Trophoblast cell (in vitro differentiated cells and primary cell): ENCODE measurements at regions not wholly inside any gene's neighbourhood (a gene's known extent, or its start where the extent isn't known, plus 50 kb on each side); places are given as distances from the start of the nearest gene placed in this dataset.
"Not testable (repeated sequence)": the region's sequence is repeated elsewhere in the genome, so short reads cannot be mapped to it uniquely, and the experiment has no call there.

Experiments used
- DNase-seq, 2 donors: peaks; one replicate each; pipeline ENCODE4 v3.0.0-alpha.2; 2016
- H2AFZ ChIP-seq: 2 replicates; pipeline ENCODE4 v1.6.1; 2013; ENCODE audit warnings: low read length, moderate library complexity, mild to moderate bottlenecking; ENCODE audit not compliant: insufficient read depth, poor library complexity
- H2AK5ac ChIP-seq: 2 replicates; pipeline ENCODE4 v1.6.1; 2013; ENCODE audit warnings: mild to moderate bottlenecking, low read length
- H2BK120ac ChIP-seq: 2 replicates; pipeline ENCODE4 v1.6.1; 2013; ENCODE audit warnings: low read length, mild to moderate bottlenecking, moderate library complexity; ENCODE audit not compliant: insufficient read depth, poor library complexity
- H2BK12ac ChIP-seq: 2 replicates; pipeline ENCODE4 v1.6.1; 2013; ENCODE audit warnings: mild to moderate bottlenecking, low read length, moderate library complexity
- H2BK5ac ChIP-seq: 2 replicates; pipeline ENCODE4 v1.6.1; 2013; ENCODE audit warnings: low read length, low read depth, moderate library complexity, mild to moderate bottlenecking; ENCODE audit not compliant: poor library complexity
- H3K14ac ChIP-seq: 2 replicates; pipeline ENCODE4 v1.6.1; 2013; ENCODE audit warnings: mild to moderate bottlenecking, low read length
- H3K18ac ChIP-seq: 2 replicates; pipeline ENCODE4 v1.6.1; 2013; ENCODE audit warnings: mild to moderate bottlenecking, low read length
- H3K23ac ChIP-seq: 2 replicates; pipeline ENCODE4 v1.6.1; 2013; ENCODE audit warnings: low read length
- H3K27ac ChIP-seq: 2 replicates; pipeline ENCODE4 v1.5.1; 2013; ENCODE audit warnings: low read depth, mild to moderate bottlenecking, inconsistent platforms, low read length, moderate library complexity
- H3K27me3 ChIP-seq: 2 replicates; pipeline ENCODE4 v1.6.1; 2013; ENCODE audit warnings: inconsistent platforms, mild to moderate bottlenecking, low read length, moderate library complexity; ENCODE audit not compliant: insufficient read depth
- H3K36me3 ChIP-seq, 2 experiments: 1 replicate in 1 of 2; 2 replicates in 1 of 2; pipeline ENCODE4 v1.6.1; 2013; ENCODE audit warnings: low read length in 2 of 2, mild to moderate bottlenecking in 2 of 2, moderate library complexity in 1 of 2; ENCODE audit not compliant: insufficient read depth in 2 of 2, control insufficient read depth in 1 of 2
- H3K4ac ChIP-seq: 2 replicates; pipeline ENCODE4 v1.6.1; 2013; ENCODE audit warnings: low read depth, mild to moderate bottlenecking, low read length, moderate library complexity
- H3K4me1 ChIP-seq, 2 experiments: 1 replicate in 1 of 2; 2 replicates in 1 of 2; pipeline ENCODE4 v1.6.1; 2013; ENCODE audit warnings: low read length in 2 of 2, mild to moderate bottlenecking in 2 of 2, moderate library complexity in 1 of 2; ENCODE audit not compliant: insufficient read depth in 2 of 2, control insufficient read depth in 1 of 2
- H3K4me2 ChIP-seq: 2 replicates; pipeline ENCODE4 v1.6.1; 2013; ENCODE audit warnings: inconsistent platforms, mild to moderate bottlenecking, low read length, moderate library complexity
- H3K4me3 ChIP-seq: 2 replicates; pipeline ENCODE4 v1.5.1; 2013; ENCODE audit warnings: mild to moderate bottlenecking, low read depth, low read length, inconsistent platforms
- H3K79me1 ChIP-seq: one replicate; pipeline ENCODE4 v1.6.1; 2013; ENCODE audit warnings: low read length
- H3K79me2 ChIP-seq: 2 replicates; pipeline ENCODE4 v1.6.1; 2013; ENCODE audit warnings: low read length, mild to moderate bottlenecking; ENCODE audit not compliant: control insufficient read depth, insufficient read depth, poor library complexity
- H3K9ac ChIP-seq: 2 replicates; pipeline ENCODE4 v1.6.1; 2013; ENCODE audit warnings: mild to moderate bottlenecking, low read length
- H3K9me3 ChIP-seq: 2 replicates; pipeline ENCODE4 v1.6.1; 2013; ENCODE audit warnings: low read depth, mild to moderate bottlenecking, control low read depth, inconsistent platforms, low read length; ENCODE audit not compliant: insufficient read depth
- H4K12ac ChIP-seq: 2 replicates; pipeline ENCODE4 v1.6.1; 2013; ENCODE audit warnings: low read depth, mild to moderate bottlenecking, low read length, moderate library complexity
- H4K8ac ChIP-seq: 2 replicates; pipeline ENCODE4 v1.6.1; 2013; ENCODE audit warnings: low read depth, mild to moderate bottlenecking, low read length, moderate library complexity
- H4K91ac ChIP-seq: one replicate; pipeline ENCODE4 v1.6.1; 2013; ENCODE audit warnings: low read depth, mild to moderate bottlenecking, low read length, moderate library complexity
- WGBS: extraction: QIAGEN DNeasy Blood & Tissue Kit; methylation state at CpG from one replicate; pipeline ENCODE4 v1.1.7; 2013; ENCODE audit warnings: missing lambda C conversion rate; ENCODE audit not compliant: insufficient read length, insufficient coverage; ENCODE audit errors: extremely low coverage; 5-methylcytosine and 5-hydroxymethylcytosine counted together

GRCh38 chr15:77831986-77832385 is 199.3 kb upstream of the LINGO1 start:
- no peak overlapping the region for H2BK5ac ChIP-seq
- no peak overlapping the region for H4K8ac ChIP-seq
- no peaks in the 10 kb centered on the region for H3K27me3 ChIP-seq
- no peak for DNase-seq
- H2BK120ac ChIP-seq, result no peak overlapping the region
- H3K36me3 ChIP-seq, result no peaks in the 10 kb centered on the region
- H2AK5ac ChIP-seq, result no peak overlapping the region
- H3K79me2 ChIP-seq, result no peaks in the 10 kb centered on the region
- no CpG with 5 or more reads among the region's 4 CpGs for WGBS
- H3K4me1 ChIP-seq, result peaks cover 2 to 7% of the 10 kb centered on the region in 2 experiments
- H3K4me3 ChIP-seq, result no peak overlapping the region
- H3K4ac ChIP-seq, result no peak overlapping the region
- no peak overlapping the region for H3K18ac ChIP-seq
- H3K79me1 ChIP-seq, result no peaks in the 10 kb centered on the region
- no peak overlapping the region for H3K4me2 ChIP-seq
- H3K27ac ChIP-seq, result no peak overlapping the region
- no peak overlapping the region for H3K14ac ChIP-seq
- H4K12ac ChIP-seq, result no peak overlapping the region
- H3K9me3 ChIP-seq, result no peaks in the 10 kb centered on the region
- H4K91ac ChIP-seq, result no peak overlapping the region
- H2BK12ac ChIP-seq, result no peak overlapping the region
- H3K23ac ChIP-seq, result no peak overlapping the region
- H2AFZ ChIP-seq, result no peak overlapping the region
- H3K9ac ChIP-seq, result no peak overlapping the region

GRCh38 chr15:77830051-77830468 is 197.3 kb upstream of the LINGO1 start:
- no peak overlapping the region for H3K23ac ChIP-seq
- no peak overlapping the region for H2AK5ac ChIP-seq
- no peak overlapping the region for H3K4ac ChIP-seq
- H4K12ac ChIP-seq, result no peak overlapping the region
- H2BK5ac ChIP-seq, result no peak overlapping the region
- no CpG with 5 or more reads among the region's 5 CpGs for WGBS
- H3K79me2 ChIP-seq, result no peaks in the 10 kb centered on the region
- H3K4me1 ChIP-seq, result peaks cover 2 to 7% of the 10 kb centered on the region in 2 experiments
- no peak overlapping the region for H3K9ac ChIP-seq
- H4K8ac ChIP-seq, result no peak overlapping the region
- no peaks in the 10 kb centered on the region for H3K27me3 ChIP-seq
- no peaks in the 10 kb centered on the region for H3K36me3 ChIP-seq
- H2BK12ac ChIP-seq, result no peak overlapping the region
- no peak overlapping the region for H2AFZ ChIP-seq
- H2BK120ac ChIP-seq, result no peak overlapping the region
- no peak for DNase-seq
- no peak overlapping the region for H4K91ac ChIP-seq
- H3K4me3 ChIP-seq, result no peak overlapping the region
- H3K27ac ChIP-seq, result no peak overlapping the region
- H3K18ac ChIP-seq, result no peak overlapping the region
- H3K14ac ChIP-seq, result no peak overlapping the region
- peaks cover 2% of the 10 kb centered on the region for H3K9me3 ChIP-seq
- H3K4me2 ChIP-seq, result no peak overlapping the region
- H3K79me1 ChIP-seq, result no peaks in the 10 kb centered on the region

DNA sequence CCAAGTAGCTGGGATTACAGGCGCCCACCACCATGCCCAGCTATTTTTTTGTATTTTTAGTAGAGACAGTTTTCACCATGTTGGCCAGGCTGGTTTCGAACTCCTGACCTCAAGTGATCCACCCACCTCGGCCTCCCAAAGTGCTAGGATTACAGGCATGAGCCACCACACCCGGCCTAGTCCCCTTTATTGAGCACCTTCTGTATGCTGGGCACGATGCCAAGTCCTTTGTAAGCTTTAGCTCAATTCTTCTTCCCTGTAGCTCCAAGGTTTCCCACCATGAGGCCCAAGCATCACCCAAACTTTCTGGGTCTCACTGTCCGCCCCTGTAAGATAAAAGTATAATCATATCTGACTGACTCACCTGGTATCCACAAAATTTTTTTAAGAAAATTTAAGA is 196.6 kb upstream of the LINGO1 start:
- H2BK120ac ChIP-seq, H3K14ac ChIP-seq, H3K27ac ChIP-seq, H3K4ac ChIP-seq, H3K4me1 ChIP-seq, DNase-seq, H2BK5ac ChIP-seq, H3K9ac ChIP-seq, H3K36me3 ChIP-seq, H2BK12ac ChIP-seq, H4K12ac ChIP-seq, H3K23ac ChIP-seq, H2AFZ ChIP-seq, H3K18ac ChIP-seq, H4K91ac ChIP-seq, H3K9me3 ChIP-seq, H3K4me3 ChIP-seq, H3K79me1 ChIP-seq, H3K4me2 ChIP-seq, H3K79me2 ChIP-seq, H2AK5ac ChIP-seq, H3K27me3 ChIP-seq, H4K8ac ChIP-seq: not testable (repeated sequence)
- WGBS, result no CpG with 5 or more reads among the region's 6 CpGs

DNA sequence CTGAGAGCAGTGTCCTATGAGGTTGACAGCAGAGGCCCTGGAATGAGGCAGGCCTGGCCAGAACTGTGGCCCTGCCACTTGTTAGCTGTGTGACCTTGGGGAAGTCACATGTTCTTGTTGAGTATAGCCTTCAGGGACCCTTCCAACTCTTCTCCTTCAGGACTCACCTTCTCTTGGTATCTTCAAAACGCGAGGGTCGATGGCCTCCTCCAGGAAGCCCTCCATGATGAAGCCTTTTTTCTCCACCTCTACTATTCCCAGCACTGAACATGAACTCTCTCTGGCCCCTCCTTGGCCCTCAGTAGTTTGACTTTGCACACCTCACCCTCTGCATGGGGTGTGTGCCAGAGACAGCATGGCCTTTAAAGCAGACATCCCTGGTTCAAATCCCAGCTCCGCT is 195.1 kb upstream of the LINGO1 start:
- H3K18ac ChIP-seq, result no peak overlapping the region
- no CpG with 5 or more reads among the region's 4 CpGs for WGBS

More for the DNA sequence above, 195.1 kb upstream of the LINGO1 start:
- Histone ChIP-seq H3K4me3 (no peak overlapping the region), H2BK120ac (no peak overlapping the region), H3K14ac (no peak overlapping the region), H2AFZ (no peak overlapping the region), H3K4me1 (peaks cover 2 to 6% of the 10 kb centered on the region in 2 experiments), H3K9ac (no peak overlapping the region), H2AK5ac (no peak overlapping the region), H3K36me3 (no peaks in the 10 kb centered on the region), H4K8ac (no peak overlapping the region), H4K12ac (no peak overlapping the region), H3K27me3 (no peaks in the 10 kb centered on the region), H2BK12ac (no peak overlapping the region), H3K23ac (no peak overlapping the region), H4K91ac (no peak overlapping the region), H3K27ac (no peak overlapping the region), H3K79me2 (no peaks in the 10 kb centered on the region), H3K4me2 (no peak overlapping the region), H3K9me3 (peaks cover 2% of the 10 kb centered on the region), H3K4ac (no peak overlapping the region), H3K79me1 (no peaks in the 10 kb centered on the region), H2BK5ac (no peak overlapping the region)
- DNase-seq, result no peak
